ENCODE measurements at regions not wholly inside any gene's neighbourhood (a gene's known extent, or its start where the extent isn't known, plus 50 kb on each side); places are given as distances from the start of the nearest gene placed in this dataset.

DNA sequence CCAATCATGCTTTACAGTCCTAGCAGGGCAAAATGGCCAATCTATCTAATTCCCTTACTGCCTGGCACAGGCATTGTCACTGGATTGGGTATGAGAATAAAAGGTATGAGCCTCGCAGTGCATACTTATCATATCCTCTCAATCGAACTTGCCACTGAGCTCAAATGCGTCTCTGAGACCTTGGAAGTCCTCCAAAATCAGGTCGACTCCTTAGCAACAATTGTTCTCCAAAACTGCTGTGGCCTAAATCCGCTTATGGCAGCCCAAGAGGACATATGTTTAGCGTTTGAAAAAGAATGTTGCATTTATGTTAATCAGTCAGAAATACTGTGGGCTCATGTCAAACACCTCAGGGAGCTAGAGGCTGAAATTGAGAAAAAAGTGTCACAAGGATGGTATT is 69.7 kb downstream of the SPIN4 start:
- TF ChIP-seq, protein P1, sequence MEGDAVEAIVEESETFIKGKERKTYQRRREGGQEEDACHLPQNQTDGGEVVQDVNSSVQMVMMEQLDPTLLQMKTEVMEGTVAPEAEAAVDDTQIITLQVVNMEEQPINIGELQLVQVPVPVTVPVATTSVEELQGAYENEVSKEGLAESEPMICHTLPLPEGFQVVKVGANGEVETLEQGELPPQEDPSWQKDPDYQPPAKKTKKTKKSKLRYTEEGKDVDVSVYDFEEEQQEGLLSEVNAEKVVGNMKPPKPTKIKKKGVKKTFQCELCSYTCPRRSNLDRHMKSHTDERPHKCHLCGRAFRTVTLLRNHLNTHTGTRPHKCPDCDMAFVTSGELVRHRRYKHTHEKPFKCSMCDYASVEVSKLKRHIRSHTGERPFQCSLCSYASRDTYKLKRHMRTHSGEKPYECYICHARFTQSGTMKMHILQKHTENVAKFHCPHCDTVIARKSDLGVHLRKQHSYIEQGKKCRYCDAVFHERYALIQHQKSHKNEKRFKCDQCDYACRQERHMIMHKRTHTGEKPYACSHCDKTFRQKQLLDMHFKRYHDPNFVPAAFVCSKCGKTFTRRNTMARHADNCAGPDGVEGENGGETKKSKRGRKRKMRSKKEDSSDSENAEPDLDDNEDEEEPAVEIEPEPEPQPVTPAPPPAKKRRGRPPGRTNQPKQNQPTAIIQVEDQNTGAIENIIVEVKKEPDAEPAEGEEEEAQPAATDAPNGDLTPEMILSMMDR (conservative IDR thresholded peaks at IDR 0.05; ENCODE audit: low read depth, low read length) = no peak
- TF ChIP-seq EZH2 (IDR thresholded peaks at IDR 0.05; ENCODE audit: borderline replicate concordance, low read depth, low read length, poor library complexity, severe bottlenecking) = no peak
